Panc1 (cell line): ENCODE measurements at regions not wholly inside any gene's neighbourhood (a gene's known extent, or its start where the extent isn't known, plus 50 kb on each side); places are given as distances from the start of the nearest gene placed in this dataset.

Experiments used
- ATAC-seq: fragments of 200-7000 bp; cut with Tn5 transposase; 2 replicates; pipeline ENCODE4 v1.9.1; 2020; ENCODE audit warnings: mild to moderate bottlenecking, moderate library complexity
- BruUV-seq: library from RNA; stranded (reverse); fragments of 400-500 nt; replicated peaks from 2 replicates; lab custom pipeline; 2021; lab: Mats Ljungman, UMichigan
- CTCF ChIA-PET: fragments of 300-600 bp; sonication (Branson Sonifier 250); formaldehyde crosslinking; loops from one replicate; lab custom pipeline; 2022; ENCODE audit warnings: antibody characterized with exemption; lab: Charles Lee
- POLR2A ChIA-PET: fragments of 300-600 bp; sonication (Branson Sonifier 250); formaldehyde crosslinking; loops from one replicate; lab custom pipeline; 2022; ENCODE audit warnings: antibody characterized with exemption; lab: Charles Lee
- DNase-seq: peaks from one replicate; pipeline ENCODE4 v3.0.0-alpha.2; 2010; ENCODE audit warnings: low read depth, low spot score
- H3K27ac ChIP-seq: 2 replicates; pipeline ENCODE4 v1.5.1; 2011; ENCODE audit warnings: mild to moderate bottlenecking, low read length, inconsistent platforms
- H3K27me3 ChIP-seq: fragments of 200-500 bp; sonication (Bioruptor generic); 2 replicates; pipeline ENCODE4 v1.6.0; 2014; ENCODE audit warnings: low read length, inconsistent platforms; ENCODE audit not compliant: control insufficient read depth, insufficient read depth
- H3K36me3 ChIP-seq: fragments of 200-500 bp; sonication (Bioruptor generic); 2 replicates; pipeline ENCODE4 v1.5.1; 2014; ENCODE audit warnings: inconsistent platforms, mild to moderate bottlenecking, low read length, moderate library complexity; ENCODE audit not compliant: control insufficient read depth, insufficient read depth
- H3K4me1 ChIP-seq: 2 replicates; pipeline ENCODE4 v1.5.1; 2011; ENCODE audit warnings: inconsistent platforms, mild to moderate bottlenecking, low read length, moderate library complexity; ENCODE audit not compliant: control insufficient read depth, insufficient read depth
- H3K4me3 ChIP-seq, 2 experiments: 2 replicates each; pipeline ENCODE4 v1.5.1; 2011 to 2012; ENCODE audit warnings: low read depth in 2 of 2, low read length in 2 of 2, mild to moderate bottlenecking in 2 of 2, inconsistent platforms in 1 of 2, moderate library complexity in 1 of 2
- H3K9me3 ChIP-seq: fragments of 200-500 bp; sonication (Bioruptor generic); 2 replicates; pipeline ENCODE4 v1.5.1; 2014; ENCODE audit warnings: low read depth, mild to moderate bottlenecking, inconsistent platforms, low read length, moderate library complexity; ENCODE audit not compliant: control insufficient read depth, insufficient read depth
- CTCF ChIP-seq: fragments of 450-650 bp; IDR thresholded peaks from 2 replicates; pipeline ENCODE4 v1.5.1; 2017; ENCODE audit warnings: mild to moderate bottlenecking
- POLR2AphosphoS5 ChIP-seq: IDR thresholded peaks from 2 replicates; pipeline ENCODE4 v1.6.1; 2012; ENCODE audit warnings: mild to moderate bottlenecking, low read depth, low read length, moderate library complexity
- REST ChIP-seq, 2 experiments: IDR thresholded peaks; 2 replicates each; pipeline ENCODE4 v1.6.1; 2011 to 2012; ENCODE audit warnings: low read depth in 2 of 2, control low read depth in 1 of 2, low read length in 1 of 2, mild to moderate bottlenecking in 1 of 2, moderate library complexity in 1 of 2; ENCODE audit not compliant: insufficient read depth in 1 of 2
- SIN3A ChIP-seq: IDR thresholded peaks from 2 replicates; pipeline ENCODE4 v1.6.1; 2012; ENCODE audit warnings: low read depth, mild to moderate bottlenecking, low read length, moderate library complexity, borderline replicate concordance; ENCODE audit not compliant: insufficient read depth
- TCF7L2 ChIP-seq: IDR thresholded peaks from 2 replicates; pipeline ENCODE4 v1.6.1; 2011; ENCODE audit warnings: mild to moderate bottlenecking, low read depth, low read length, inconsistent platforms
- in situ Hi-C: cut with HindIII; loops from 2 replicates; pipeline ENCODE4 v1.10.0; 2016; ENCODE audit warnings: low sequenced_read_pairs, low pct_unique_long_range_greater_than_20kb
- intact Hi-C: fragments of 100-400 bp; cut with micrococcal nuclease; formaldehyde crosslinking; loops from one replicate; pipeline ENCODE4 v1.10.0; 2022; ENCODE audit not compliant: unreplicated experiment

GRCh38 chr3:68274286-68274685 lies 619.9 kb upstream of the SUCLG2 start:
- no peak overlapping the region for H3K27ac ChIP-seq
- intact Hi-C loops (no loop called here), in situ Hi-C loops (no loop called here)
- no peak for TF ChIP-seq CTCF
- no peak for TF ChIP-seq REST (IDR thresholded peaks at IDR 0.05; ENCODE audit: insufficient read depth in 1 of 2, low read depth in 2 of 2, low read length in 1 of 2)
- no peak for TF ChIP-seq TCF7L2
- TF ChIP-seq SIN3A = no peak
- H3K27me3 ChIP-seq = no peaks in the 10 kb centered on the region
- ChIA-PET POLR2A (no interaction called here), CTCF (interaction anchor here (0.6 kb wide), 1 partner anchor 12 kb away, joined by 4 read pairs; no protein-coding TSS in a partner anchor)
- no peaks in the 10 kb centered on the region for H3K4me1 ChIP-seq
- no peaks in the 10 kb centered on the region for H3K36me3 ChIP-seq
- no peak overlapping the region for H3K4me3 ChIP-seq
- ATAC-seq (no peak), DNase-seq (no peak)
- H3K9me3 ChIP-seq = no peaks in the 10 kb centered on the region
- no TSS peak for BruUV-seq

- Histone ChIP-seq H3K36me3 (no peaks in the 10 kb centered on the region), H3K27me3 (no peaks in the 10 kb centered on the region), H3K4me3 (no peak overlapping the region), H3K9me3 (no peaks in the 10 kb centered on the region), H3K4me1 (no peaks in the 10 kb centered on the region), H3K27ac (no peak overlapping the region)
- no peak for TF ChIP-seq POLR2AphosphoS5
- POLR2A ChIA-PET = no interaction called here
- intact Hi-C loops = no loop called here
- DNase-seq = no peak
- no TSS peak for BruUV-seq
- CTCF ChIA-PET = no interaction called here
- ATAC-seq = no peak
- in situ Hi-C loops = no loop called here
These were observed 616.7 kb upstream of the SUCLG2 start for GRCh38 chr3:68271145-68271544.

- H3K4me3 ChIP-seq = no peak overlapping the region
- TF ChIP-seq POLR2AphosphoS5 = no peak
- no peak for TF ChIP-seq SIN3A
- TF ChIP-seq TCF7L2 = no peak
- no peak for TF ChIP-seq REST (IDR thresholded peaks at IDR 0.05; ENCODE audit: insufficient read depth in 1 of 2, low read depth in 2 of 2, low read length in 1 of 2)
- peak; percentile 31 for TF ChIP-seq CTCF
- ChIA-PET POLR2A (no interaction called here), CTCF (interaction anchor here (0.6 kb wide), 1 partner anchor 153 kb away, joined by 3 read pairs; no protein-coding TSS in a partner anchor)
- H3K27ac ChIP-seq = no peak overlapping the region
- H3K27me3 ChIP-seq = no peaks in the 10 kb centered on the region
- no peaks in the 10 kb centered on the region for H3K36me3 ChIP-seq
- ATAC-seq = no peak
- in situ Hi-C loops = no loop called here
- H3K9me3 ChIP-seq = no peaks in the 10 kb centered on the region
- DNase-seq = no peak
- intact Hi-C loops = no loop called here
- no peaks in the 10 kb centered on the region for H3K4me1 ChIP-seq
- no TSS peak for BruUV-seq
These were observed 602.3 kb upstream of the SUCLG2 start for GRCh38 chr3:68256635-68257223.
